ENCODE measurements at regions not wholly inside any gene's neighbourhood (a gene's known extent, or its start where the extent isn't known, plus 50 kb on each side); places are given as distances from the start of the nearest gene placed in this dataset.
A peak's percentile ranks its signal among the peaks of the same experiment; 100 is the strongest.

DNA sequence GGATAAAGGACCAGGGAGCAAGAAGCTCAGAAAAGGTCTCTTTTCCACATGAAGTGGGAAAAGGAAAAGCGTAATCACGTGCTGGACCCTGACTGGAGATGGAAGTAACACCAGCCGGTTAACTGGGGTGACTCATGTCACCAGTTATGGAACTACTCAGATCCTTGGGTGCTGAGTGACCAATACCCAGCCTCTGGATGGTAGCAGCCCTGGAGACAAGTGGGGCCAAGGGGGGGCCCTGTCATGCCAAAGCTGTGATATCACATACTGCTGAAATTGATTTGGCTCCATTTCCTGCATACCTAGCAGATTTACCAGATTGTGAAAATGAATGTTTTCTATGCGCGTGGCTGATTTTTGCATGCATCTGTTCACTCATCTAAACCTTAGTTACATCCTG lies 158.9 kb downstream of the ZIC5 start:
- peaks cover 2% of the 10 kb centered on the region for H3K27me3 Mint-ChIP-seq
- H3K9me3 Mint-ChIP-seq: no peaks in the 10 kb centered on the region
- no peak for DNase-seq
- no peak overlapping the region for H3K4me3 Mint-ChIP-seq
- no peak overlapping the region for H3K27ac Mint-ChIP-seq
- intact Hi-C loops (cut with micrococcal nuclease): no loop called here
- no peaks in the 10 kb centered on the region for H3K36me3 Mint-ChIP-seq (ENCODE audit: low read depth)
- H3K4me1 Mint-ChIP-seq: peaks cover 2% of the 10 kb centered on the region

DNA sequence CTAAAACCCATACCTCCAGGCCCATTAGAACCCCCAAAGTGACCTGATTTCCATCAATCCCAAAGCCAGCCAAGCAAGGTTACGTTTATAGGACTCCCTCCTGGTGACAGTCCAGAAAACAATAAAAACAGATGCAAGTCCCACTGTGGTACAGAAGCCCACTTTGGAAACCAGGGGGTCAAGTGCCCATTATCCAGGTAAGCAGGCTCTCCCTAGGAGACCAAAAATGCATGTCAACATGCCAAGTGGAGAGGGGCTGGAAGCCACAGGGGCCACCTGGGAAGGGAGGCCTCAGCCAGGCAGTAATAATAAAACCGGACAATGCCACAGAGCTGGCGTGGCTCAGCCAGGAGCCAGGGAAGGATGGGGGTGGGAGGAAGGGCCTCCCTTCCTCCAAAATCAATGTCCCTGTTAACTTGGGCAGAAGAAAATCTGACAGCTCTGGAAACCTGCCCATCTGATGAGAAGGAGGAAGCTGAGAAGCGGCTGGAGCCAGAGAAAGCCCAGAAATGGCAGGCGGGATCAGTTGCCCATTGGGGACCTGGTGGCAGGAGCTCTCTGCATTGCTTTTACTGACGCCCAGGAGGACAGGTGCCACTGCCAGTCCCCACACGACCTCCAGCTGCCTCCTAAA lies 160.4 kb downstream of the ZIC5 start:
- Mint-ChIP-seq H3K36me3 (ENCODE audit: low read depth) (no peaks in the 10 kb centered on the region), H3K4me3 (no peak overlapping the region), H3K4me1 (no peaks in the 10 kb centered on the region), H3K27me3 (peaks cover 2% of the 10 kb centered on the region), H3K9me3 (no peaks in the 10 kb centered on the region), H3K27ac (no peak overlapping the region)
- DNase-seq: no peak
- intact Hi-C loops (cut with micrococcal nuclease): no loop called here

DNA sequence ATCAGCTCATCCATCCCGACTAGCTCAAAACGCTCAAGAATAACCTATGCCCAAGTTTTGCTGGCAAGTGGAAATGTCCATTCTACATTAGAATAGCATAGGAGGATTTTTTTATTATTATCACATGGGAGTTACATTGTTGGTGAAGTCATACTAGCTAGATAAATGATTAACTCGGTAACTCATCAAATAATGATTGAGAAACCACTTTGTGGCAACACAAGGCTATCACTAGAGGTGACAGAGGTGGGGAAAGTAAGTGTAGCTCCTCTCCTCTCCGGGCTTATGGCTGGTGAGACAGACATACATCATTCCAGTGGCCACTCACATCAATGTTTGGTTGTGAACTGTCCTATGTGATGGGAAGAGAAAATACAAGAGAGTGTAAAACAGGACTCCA lies 161.6 kb downstream of the ZIC5 start:
- intact Hi-C loops (cut with micrococcal nuclease): no loop called here
- Mint-ChIP-seq H3K27me3 (peaks cover 2% of the 10 kb centered on the region), H3K27ac (no peak overlapping the region), H3K9me3 (no peaks in the 10 kb centered on the region), H3K4me3 (no peak overlapping the region), H3K36me3 (ENCODE audit: low read depth) (no peaks in the 10 kb centered on the region), H3K4me1 (no peaks in the 10 kb centered on the region)
- no peak for DNase-seq

GRCh38 chr13:99809496-99809895 lies 162.1 kb downstream of the ZIC5 start:
- Mint-ChIP-seq H3K27me3 (peaks cover 2% of the 10 kb centered on the region), H3K36me3 (ENCODE audit: low read depth) (no peaks in the 10 kb centered on the region), H3K4me1 (no peaks in the 10 kb centered on the region), H3K27ac (no peak overlapping the region), H3K9me3 (no peaks in the 10 kb centered on the region), H3K4me3 (no peak overlapping the region)
- intact Hi-C loops (cut with micrococcal nuclease): no loop called here
- DNase-seq: no peak

- Mint-ChIP-seq H3K4me1 (no peaks in the 10 kb centered on the region), H3K36me3 (ENCODE audit: low read depth) (no peaks in the 10 kb centered on the region), H3K27ac (no peak overlapping the region), H3K9me3 (no peaks in the 10 kb centered on the region), H3K27me3 (no peaks in the 10 kb centered on the region), H3K4me3 (no peak overlapping the region)
- DNase-seq: no peak
- intact Hi-C loops (cut with micrococcal nuclease): no loop called here
These were observed 162.8 kb downstream of the ZIC5 start for GRCh38 chr13:99808786-99809185.

GRCh38 chr13:99806671-99807070 lies 164.9 kb downstream of the ZIC5 start:
- no peak for DNase-seq
- Mint-ChIP-seq H3K9me3 (no peaks in the 10 kb centered on the region), H3K27me3 (no peaks in the 10 kb centered on the region), H3K4me1 (no peaks in the 10 kb centered on the region), H3K36me3 (ENCODE audit: low read depth) (no peaks in the 10 kb centered on the region), H3K27ac (no peak overlapping the region), H3K4me3 (no peak overlapping the region)
- intact Hi-C loops (cut with micrococcal nuclease): no loop called here

DNA sequence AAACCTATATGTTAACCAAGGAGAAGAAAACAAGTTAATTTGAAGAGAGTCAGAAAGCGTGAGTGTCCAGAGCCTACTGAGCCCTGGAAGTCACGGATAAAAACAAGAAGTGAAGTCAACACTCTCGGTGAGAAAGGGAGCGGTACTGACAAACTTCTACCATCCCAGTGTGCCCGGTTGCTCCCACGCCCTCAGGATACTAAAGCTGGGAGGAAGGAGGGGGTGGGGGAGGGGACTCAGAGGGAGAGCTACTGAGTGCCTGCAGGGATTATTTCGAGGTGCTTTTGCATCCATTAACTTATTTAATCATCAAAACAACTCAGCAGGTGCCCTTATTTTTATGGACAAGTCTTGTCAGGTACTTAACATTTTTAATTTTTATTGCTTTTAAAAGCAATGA lies 166.2 kb downstream of the ZIC5 start:
- no peak overlapping the region for H3K27ac Mint-ChIP-seq
- intact Hi-C loops (cut with micrococcal nuclease): no loop called here
- H3K4me3 Mint-ChIP-seq: no peak overlapping the region
- no peaks in the 10 kb centered on the region for H3K36me3 Mint-ChIP-seq (ENCODE audit: low read depth)
- H3K9me3 Mint-ChIP-seq: no peaks in the 10 kb centered on the region
- H3K4me1 Mint-ChIP-seq: no peaks in the 10 kb centered on the region
- DNase-seq: no peak
- no peaks in the 10 kb centered on the region for H3K27me3 Mint-ChIP-seq

- Mint-ChIP-seq H3K36me3 (ENCODE audit: low read depth) (no peaks in the 10 kb centered on the region), H3K27ac (no peak overlapping the region), H3K4me3 (no peak overlapping the region), H3K9me3 (no peaks in the 10 kb centered on the region), H3K27me3 (no peaks in the 10 kb centered on the region), H3K4me1 (no peaks in the 10 kb centered on the region)
- intact Hi-C loops (cut with micrococcal nuclease): no loop called here
- no peak for DNase-seq
These were observed 168.4 kb downstream of the ZIC5 start for GRCh38 chr13:99803141-99803540.

GRCh38 chr13:99802416-99802815 lies 169.2 kb downstream of the ZIC5 start:
- DNase-seq: no peak
- Mint-ChIP-seq H3K36me3 (ENCODE audit: low read depth) (no peaks in the 10 kb centered on the region), H3K27me3 (no peaks in the 10 kb centered on the region), H3K9me3 (no peaks in the 10 kb centered on the region), H3K4me1 (no peaks in the 10 kb centered on the region), H3K4me3 (no peak overlapping the region), H3K27ac (no peak overlapping the region)
- intact Hi-C loops (cut with micrococcal nuclease): no loop called here

GRCh38 chr13:99800951-99801350 lies 170.6 kb downstream of the ZIC5 start:
- intact Hi-C loops (cut with micrococcal nuclease): no loop called here

DNA sequence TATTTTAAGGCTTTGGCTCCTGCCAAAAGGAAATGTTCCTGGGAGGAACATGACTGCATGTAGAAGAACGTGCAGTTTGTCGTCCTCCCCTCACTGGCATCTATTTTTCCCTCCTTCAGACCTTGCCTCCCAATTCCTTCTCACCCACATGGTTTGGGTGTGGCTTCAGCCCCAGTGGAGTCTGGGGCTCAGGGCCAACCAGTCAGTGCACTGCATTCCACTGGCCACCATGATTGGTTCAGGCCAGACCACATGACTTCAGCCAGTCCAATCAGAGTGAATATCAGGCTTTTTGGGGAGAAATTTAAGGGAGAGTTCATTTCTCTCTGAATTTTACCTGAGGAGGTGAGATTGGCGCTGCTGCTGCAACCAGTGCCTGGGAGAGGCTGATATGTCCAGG lies 171.6 kb downstream of the ZIC5 start:
- no peaks in the 10 kb centered on the region for H3K36me3 Mint-ChIP-seq (ENCODE audit: low read depth)
- H3K27ac Mint-ChIP-seq: no peak overlapping the region
- no peak for DNase-seq
- H3K27me3 Mint-ChIP-seq: no peaks in the 10 kb centered on the region
- H3K4me3 Mint-ChIP-seq: no peak overlapping the region
- no peaks in the 10 kb centered on the region for H3K4me1 Mint-ChIP-seq
- intact Hi-C loops (cut with micrococcal nuclease): no loop called here
- no peaks in the 10 kb centered on the region for H3K9me3 Mint-ChIP-seq

More at GRCh38 chr13:99800951-99801350, 170.6 kb downstream of the ZIC5 start:
- Mint-ChIP-seq H3K9me3 (no peaks in the 10 kb centered on the region), H3K27ac (no peak overlapping the region), H3K4me1 (no peaks in the 10 kb centered on the region), H3K27me3 (no peaks in the 10 kb centered on the region), H3K36me3 (ENCODE audit: low read depth) (no peaks in the 10 kb centered on the region), H3K4me3 (no peak overlapping the region)
- no peak for DNase-seq

DNA sequence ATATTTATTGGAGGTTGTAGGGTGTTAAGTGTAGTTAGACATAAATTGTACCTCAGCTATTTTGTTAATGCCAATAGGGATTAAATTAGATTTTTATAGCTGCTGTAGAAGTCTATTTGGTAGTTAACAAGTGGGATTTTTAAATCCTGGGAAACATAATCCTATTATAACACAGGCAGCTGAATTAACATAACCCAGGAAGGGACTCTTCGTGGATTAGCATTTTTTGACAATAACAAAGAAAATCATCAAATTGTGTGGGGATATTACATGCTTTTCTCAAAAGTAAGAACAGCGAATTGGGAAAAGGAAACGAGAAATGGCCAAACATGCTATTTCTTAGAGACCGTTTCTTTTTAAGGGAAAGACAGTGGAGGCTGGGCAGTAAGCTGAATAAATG lies 172.8 kb downstream of the ZIC5 start:
- Mint-ChIP-seq H3K27ac (no peak overlapping the region), H3K4me1 (no peaks in the 10 kb centered on the region), H3K36me3 (ENCODE audit: low read depth) (no peaks in the 10 kb centered on the region), H3K9me3 (no peaks in the 10 kb centered on the region), H3K4me3 (no peak overlapping the region), H3K27me3 (no peaks in the 10 kb centered on the region)
- intact Hi-C loops (cut with micrococcal nuclease): no loop called here
- no peak for DNase-seq

DNA sequence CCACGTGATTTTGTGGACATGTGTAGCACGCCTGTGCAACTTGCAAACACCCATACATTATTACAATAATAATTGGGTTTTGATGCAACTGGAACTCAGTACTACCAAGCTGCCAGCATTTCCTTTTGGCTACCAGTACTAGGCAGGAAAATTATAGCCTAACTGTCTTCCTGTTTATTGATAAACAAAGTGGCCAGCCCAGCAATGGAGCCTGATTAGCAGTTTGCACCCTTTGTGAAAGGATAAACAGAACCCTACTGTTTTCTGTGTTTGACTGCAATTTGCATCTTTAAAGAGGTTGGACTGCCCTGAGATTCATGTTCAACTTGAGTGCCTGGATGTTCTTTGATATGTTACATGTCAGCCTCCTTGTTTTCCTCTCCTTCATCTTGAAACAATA lies 173.9 kb downstream of the ZIC5 start:
- Mint-ChIP-seq H3K4me3 (no peak overlapping the region), H3K36me3 (ENCODE audit: low read depth) (no peaks in the 10 kb centered on the region), H3K27me3 (no peaks in the 10 kb centered on the region), H3K27ac (no peak overlapping the region), H3K9me3 (no peaks in the 10 kb centered on the region), H3K4me1 (no peaks in the 10 kb centered on the region)
- no peak for DNase-seq
- intact Hi-C loops (cut with micrococcal nuclease): no loop called here

GRCh38 chr13:99796175-99796819 lies 175.3 kb downstream of the ZIC5 start:
- H3K9me3 Mint-ChIP-seq: no peaks in the 10 kb centered on the region
- H3K4me1 Mint-ChIP-seq: no peaks in the 10 kb centered on the region
- no peak overlapping the region for H3K4me3 Mint-ChIP-seq
- no peaks in the 10 kb centered on the region for H3K27me3 Mint-ChIP-seq
- H3K36me3 Mint-ChIP-seq (ENCODE audit: low read depth): no peaks in the 10 kb centered on the region
- intact Hi-C loops (cut with micrococcal nuclease): no loop called here
- DNase-seq: peak; percentile 81
- no peak overlapping the region for H3K27ac Mint-ChIP-seq

Data from activated CD4-positive, alpha-beta T cell treated with anti-CD3 and anti-CD28 coated beads, Interleukin-2, amount 10 ng/mL, durations not matched to agents 24 days and 14 days (primary cell).